GM21576 (cell line): ENCODE measurements at regions not wholly inside any gene's neighbourhood (a gene's known extent, or its start where the extent isn't known, plus 50 kb on each side); places are given as distances from the start of the nearest gene placed in this dataset.

Experiments used
- ATAC-seq: cut with Tn5 transposase; IDR thresholded peaks from one replicate; pipeline ENCODE4 v1.9.1; 2021; ENCODE audit warnings: mild to moderate bottlenecking, moderate library complexity; ENCODE audit not compliant: unreplicated experiment

GRCh38 chr7:68671046-68671445 lies 927.2 kb upstream of the AUTS2 start:
- no peak for ATAC-seq

GRCh38 chr7:68671671-68672070 lies 926.6 kb upstream of the AUTS2 start:
- ATAC-seq: no peak

- no peak for ATAC-seq
Measured at GRCh38 chr7:68674826-68675225, 923.4 kb upstream of the AUTS2 start.

GRCh38 chr7:68676813-68677535 lies 921.3 kb upstream of the AUTS2 start:
- ATAC-seq: no peak

- no peak for ATAC-seq
Measured at GRCh38 chr7:68678196-68678595, 920.1 kb upstream of the AUTS2 start.

- no peak for ATAC-seq
Measured at GRCh38 chr7:68679459-68680234, 918.6 kb upstream of the AUTS2 start.

- no peak for ATAC-seq
Measured at GRCh38 chr7:68680235-68680872, 917.9 kb upstream of the AUTS2 start.

- ATAC-seq: no peak
Measured at GRCh38 chr7:68682910-68683309, 915.4 kb upstream of the AUTS2 start.

- no peak for ATAC-seq
Measured at GRCh38 chr7:68684246-68684839, 913.9 kb upstream of the AUTS2 start.

- ATAC-seq: no peak
Measured at GRCh38 chr7:68684996-68685395, 913.3 kb upstream of the AUTS2 start.

GRCh38 chr7:68688416-68689086 lies 909.7 kb upstream of the AUTS2 start:
- no peak for ATAC-seq

GRCh38 chr7:68689087-68689433 lies 909.2 kb upstream of the AUTS2 start:
- no peak for ATAC-seq

- no peak for ATAC-seq
Measured at GRCh38 chr7:68691261-68692216, 906.7 kb upstream of the AUTS2 start.

GRCh38 chr7:68692511-68692910 lies 905.8 kb upstream of the AUTS2 start:
- no peak for ATAC-seq

GRCh38 chr7:68694656-68695055 lies 903.6 kb upstream of the AUTS2 start:
- ATAC-seq: no peak

GRCh38 chr7:68697796-68698280 lies 900.4 kb upstream of the AUTS2 start:
- ATAC-seq: no peak

GRCh38 chr7:68699090-68699711 lies 899.1 kb upstream of the AUTS2 start:
- no peak for ATAC-seq

GRCh38 chr7:68700414-68700813 lies 897.9 kb upstream of the AUTS2 start:
- no peak for ATAC-seq

- ATAC-seq: no peak
Measured at GRCh38 chr7:68706291-68706690, 892.0 kb upstream of the AUTS2 start.
